ENCODE measurements at regions not wholly inside any gene's neighbourhood (a gene's known extent, or its start where the extent isn't known, plus 50 kb on each side); places are given as distances from the start of the nearest gene placed in this dataset.

GRCh38 chr10:124886610-124887009 is 55.3 kb upstream of the ZRANB1 start:
- TF ChIP-seq CTCF (IDR thresholded peaks at IDR 0.05) (no peak), POLR2A (IDR thresholded peaks at IDR 0.05) (no peak)
